Skeletal muscle cell (primary cell): ENCODE measurements at regions not wholly inside any gene's neighbourhood (a gene's known extent, or its start where the extent isn't known, plus 50 kb on each side); places are given as distances from the start of the nearest gene placed in this dataset.

Source experiments
- DNase-seq: peaks from one replicate; pipeline ENCODE4 v3.0.0-alpha.2; 2010; ENCODE audit warnings: low read depth
- H3K4me3 ChIP-seq: 2 replicates; pipeline ENCODE4 v1.5.1; 2011; ENCODE audit warnings: low read depth, mild to moderate bottlenecking, control low read depth, low read length, moderate library complexity

- DNase-seq: no peak
- no peak overlapping the region for H3K4me3 ChIP-seq
Observed at GRCh38 chr6:156352861-156353260, 424.3 kb upstream of the ARID1B start.

- no peak for DNase-seq
- no peak overlapping the region for H3K4me3 ChIP-seq
Observed at GRCh38 chr6:156351346-156351966, 425.7 kb upstream of the ARID1B start.

GRCh38 chr6:156350337-156350736 is 426.8 kb upstream of the ARID1B start:
- DNase-seq: no peak
- H3K4me3 ChIP-seq: no peak overlapping the region

GRCh38 chr6:156348849-156349248 is 428.3 kb upstream of the ARID1B start:
- no peak overlapping the region for H3K4me3 ChIP-seq
- DNase-seq: no peak

GRCh38 chr6:156348424-156348823 is 428.8 kb upstream of the ARID1B start:
- no peak overlapping the region for H3K4me3 ChIP-seq
- no peak for DNase-seq

GRCh38 chr6:156347656-156348055 is 429.5 kb upstream of the ARID1B start:
- no peak overlapping the region for H3K4me3 ChIP-seq
- no peak for DNase-seq

- no peak overlapping the region for H3K4me3 ChIP-seq
- DNase-seq: no peak
Observed at GRCh38 chr6:156347246-156347645, 429.9 kb upstream of the ARID1B start.

GRCh38 chr6:156345700-156346099 is 431.5 kb upstream of the ARID1B start:
- no peak for DNase-seq
- H3K4me3 ChIP-seq: no peak overlapping the region

GRCh38 chr6:156344491-156344890 is 432.7 kb upstream of the ARID1B start:
- H3K4me3 ChIP-seq: no peak overlapping the region
- DNase-seq: no peak

- H3K4me3 ChIP-seq: no peak overlapping the region
- DNase-seq: no peak
Observed at GRCh38 chr6:156337801-156338200, 439.4 kb upstream of the ARID1B start.

GRCh38 chr6:156336733-156337132 is 440.4 kb upstream of the ARID1B start:
- no peak for DNase-seq

GRCh38 chr6:156336089-156336488 is 441.1 kb upstream of the ARID1B start:
- no peak for DNase-seq
- H3K4me3 ChIP-seq: no peak overlapping the region

More at GRCh38 chr6:156336733-156337132, 440.4 kb upstream of the ARID1B start:
- no peak overlapping the region for H3K4me3 ChIP-seq

- no peak overlapping the region for H3K4me3 ChIP-seq
- DNase-seq: no peak
Observed at GRCh38 chr6:156334966-156335365, 442.2 kb upstream of the ARID1B start.

- DNase-seq: no peak
- H3K4me3 ChIP-seq: no peak overlapping the region
Observed at GRCh38 chr6:156319707-156320106, 457.5 kb upstream of the ARID1B start.

- H3K4me3 ChIP-seq: no peak overlapping the region
- DNase-seq: no peak
Observed at GRCh38 chr6:156316583-156317125, 460.5 kb upstream of the ARID1B start.

- no peak for DNase-seq
- H3K4me3 ChIP-seq: no peak overlapping the region
Observed at GRCh38 chr6:156315146-156315545, 462.0 kb upstream of the ARID1B start.

- DNase-seq: no peak
- no peak overlapping the region for H3K4me3 ChIP-seq
Observed at GRCh38 chr6:156313037-156313436, 464.1 kb upstream of the ARID1B start.

- H3K4me3 ChIP-seq: no peak overlapping the region
- DNase-seq: no peak
Observed at GRCh38 chr6:156311291-156311690, 465.9 kb upstream of the ARID1B start.

GRCh38 chr6:156310701-156311100 is 466.5 kb upstream of the ARID1B start:
- no peak for DNase-seq
- no peak overlapping the region for H3K4me3 ChIP-seq

- no peak for DNase-seq
- H3K4me3 ChIP-seq: no peak overlapping the region
Observed at GRCh38 chr6:156309017-156309416, 468.2 kb upstream of the ARID1B start.

- no peak for DNase-seq
- H3K4me3 ChIP-seq: no peak overlapping the region
Observed at GRCh38 chr6:156308604-156309003, 468.6 kb upstream of the ARID1B start.

- no peak overlapping the region for H3K4me3 ChIP-seq
- no peak for DNase-seq
Observed at GRCh38 chr6:156306531-156306930, 470.6 kb upstream of the ARID1B start.
